PC-9 (cell line): ENCODE measurements at regions not wholly inside any gene's neighbourhood (a gene's known extent, or its start where the extent isn't known, plus 50 kb on each side); places are given as distances from the start of the nearest gene placed in this dataset.

Source experiments
- BruUV-seq: library from RNA; stranded (reverse); fragments of 400-500 nt; replicated peaks from 2 replicates; lab custom pipeline; 2021; lab: Mats Ljungman, UMichigan
- CTCF ChIA-PET: fragments of 300-600 bp; sonication (Branson Sonifier 250); formaldehyde crosslinking; loops from one replicate; lab custom pipeline; 2022; ENCODE audit warnings: antibody characterized with exemption; lab: Charles Lee
- POLR2A ChIA-PET: fragments of 300-600 bp; sonication (Branson Sonifier 250); formaldehyde crosslinking; loops from one replicate; lab custom pipeline; 2022; ENCODE audit warnings: antibody characterized with exemption; ENCODE audit not compliant: unreplicated experiment; lab: Charles Lee
- DNase-seq, 2 experiments: peaks; one replicate each; pipeline versions ENCODE4 v3.0.0 to v3.0.0-alpha.2; 2015 to 2022; ENCODE audit warnings: mixed read lengths in 1 of 2
- H2AFZ ChIP-seq: fragments of 200-600 bp; sonication (generic); 2 replicates; pipeline ENCODE4 v1.8.1; 2017; ENCODE audit warnings: antibody characterized with exemption
- H3F3A ChIP-seq: fragments of 200-600 bp; sonication (generic); 2 replicates; pipeline ENCODE4 v1.8.1; 2017; ENCODE audit warnings: antibody characterized with exemption, mild to moderate bottlenecking, low read depth; ENCODE audit not compliant: insufficient read depth
- H3K27ac ChIP-seq: fragments of 200-600 bp; sonication (generic); 2 replicates; pipeline ENCODE4 v1.6.1; 2016; ENCODE audit warnings: mixed run types
- H3K27me3 ChIP-seq: fragments of 200-600 bp; sonication (generic); 2 replicates; pipeline ENCODE4 v1.6.1; 2016; ENCODE audit warnings: low read depth, mixed run types; ENCODE audit not compliant: insufficient read depth
- H3K36me3 ChIP-seq: fragments of 200-600 bp; sonication (generic); 2 replicates; pipeline ENCODE4 v1.6.1; 2016; ENCODE audit warnings: low read depth, mixed run types
- H3K4me1 ChIP-seq: fragments of 200-600 bp; sonication (generic); replicated peaks from 2 replicates; pipeline ENCODE4 v1.6.1; 2016; ENCODE audit warnings: mixed run types; ENCODE audit not compliant: insufficient read depth
- H3K4me2 ChIP-seq: fragments of 200-600 bp; sonication (generic); 2 replicates; pipeline ENCODE4 v1.6.1; 2017; ENCODE audit warnings: mixed run types
- H3K4me3 ChIP-seq: fragments of 200-600 bp; sonication (generic); 2 replicates; pipeline ENCODE4 v1.6.1; 2016; ENCODE audit warnings: mixed run types
- H3K79me2 ChIP-seq: fragments of 200-600 bp; sonication (generic); 2 replicates; pipeline ENCODE4 v1.6.1; 2017; ENCODE audit warnings: low read depth, mixed run types
- H3K9me2 ChIP-seq: fragments of 200-600 bp; sonication (generic); 2 replicates; pipeline ENCODE4 v1.8.1; 2017; ENCODE audit warnings: mild to moderate bottlenecking; ENCODE audit not compliant: insufficient read depth
- H3K9me3 ChIP-seq: fragments of 200-600 bp; sonication (generic); 2 replicates; pipeline ENCODE4 v1.8.1; 2016; ENCODE audit warnings: low read depth; ENCODE audit not compliant: insufficient read depth
- H4K20me1 ChIP-seq: fragments of 200-600 bp; sonication (generic); 2 replicates; pipeline ENCODE4 v1.8.1; 2017; ENCODE audit not compliant: insufficient read depth
- CTCF ChIP-seq: fragments of 200-600 bp; sonication (generic); conservative IDR thresholded peaks from 2 replicates; pipeline ENCODE4 v1.6.1; 2017; ENCODE audit warnings: mixed run types, antibody characterized with exemption, mild to moderate bottlenecking, moderate library complexity
- EZH2 ChIP-seq: fragments of 200-600 bp; sonication (generic); IDR thresholded peaks from 2 replicates; pipeline ENCODE4 v1.8.0; 2017; ENCODE audit warnings: antibody characterized with exemption, low read depth
- intact Hi-C: fragments of 100-400 bp; cut with micrococcal nuclease; formaldehyde crosslinking; loops from one replicate; pipeline ENCODE4 v1.10.0; 2022; ENCODE audit not compliant: unreplicated experiment

GRCh38 chr3:167909952-167910351 lies 174.4 kb downstream of the SERPINI1 start:
- CTCF ChIA-PET = no interaction called here
- intact Hi-C loops = no loop called here

GRCh38 chr3:167909504-167909896 lies 174.0 kb downstream of the SERPINI1 start:
- Histone ChIP-seq H3K79me2 (no peaks in the 10 kb centered on the region), H3K9me3 (no peaks in the 10 kb centered on the region), H3K4me3 (no peak overlapping the region), H3K4me1 (no peaks in the 10 kb centered on the region), H3K36me3 (no peaks in the 10 kb centered on the region), H3K27me3 (no peaks in the 10 kb centered on the region), H4K20me1 (no peaks in the 10 kb centered on the region), H3K4me2 (no peak overlapping the region), H3K27ac (no peak overlapping the region), H2AFZ (no peak overlapping the region), H3F3A (no peaks in the 10 kb centered on the region), H3K9me2 (no peaks in the 10 kb centered on the region)
- no TSS peak for BruUV-seq
- ChIA-PET CTCF (no interaction called here), POLR2A (no interaction called here)
- intact Hi-C loops = no loop called here
- no peak for DNase-seq
- no peak for TF ChIP-seq CTCF
- TF ChIP-seq EZH2 = no peak

More at GRCh38 chr3:167909952-167910351, 174.4 kb downstream of the SERPINI1 start:
- no peaks in the 10 kb centered on the region for H4K20me1 ChIP-seq
- DNase-seq = no peak
- BruUV-seq = no TSS peak
- no peaks in the 10 kb centered on the region for H3K79me2 ChIP-seq
- no peaks in the 10 kb centered on the region for H3F3A ChIP-seq
- H3K27me3 ChIP-seq = no peaks in the 10 kb centered on the region
- H3K27ac ChIP-seq = no peak overlapping the region
- H3K36me3 ChIP-seq = no peaks in the 10 kb centered on the region
- no peaks in the 10 kb centered on the region for H3K9me3 ChIP-seq
- no peak for TF ChIP-seq CTCF
- TF ChIP-seq EZH2 = no peak
- no peak overlapping the region for H3K4me3 ChIP-seq
- no peaks in the 10 kb centered on the region for H3K9me2 ChIP-seq
- POLR2A ChIA-PET = no interaction called here
- H2AFZ ChIP-seq = no peak overlapping the region
- no peaks in the 10 kb centered on the region for H3K4me1 ChIP-seq
- no peak overlapping the region for H3K4me2 ChIP-seq

- Histone ChIP-seq H3K4me3 (no peak overlapping the region), H3K4me1 (no peaks in the 10 kb centered on the region), H3K27me3 (no peaks in the 10 kb centered on the region), H3K36me3 (no peaks in the 10 kb centered on the region), H3K4me2 (no peak overlapping the region), H3K27ac (no peak overlapping the region), H4K20me1 (no peaks in the 10 kb centered on the region), H3K9me3 (no peaks in the 10 kb centered on the region), H2AFZ (no peak overlapping the region), H3F3A (no peaks in the 10 kb centered on the region), H3K79me2 (no peaks in the 10 kb centered on the region), H3K9me2 (no peaks in the 10 kb centered on the region)
- ChIA-PET CTCF (no interaction called here), POLR2A (no interaction called here)
- no TSS peak for BruUV-seq
- TF ChIP-seq EZH2 (no peak), CTCF (no peak)
- intact Hi-C loops = no loop called here
- no peak for DNase-seq
These were observed 173.4 kb downstream of the SERPINI1 start for GRCh38 chr3:167908746-167909503.
